SU-DHL-6 (cell line): ENCODE measurements at regions not wholly inside any gene's neighbourhood (a gene's known extent, or its start where the extent isn't known, plus 50 kb on each side); places are given as distances from the start of the nearest gene placed in this dataset.

ENCODE experiments used
- EZH2phosphoT487 ChIP-seq: fragments of 200-600 bp; sonication (generic), shearing (Covaris generic); conservative IDR thresholded peaks from 2 replicates; pipeline ENCODE4 v1.6.1; 2018; ENCODE audit warnings: mild to moderate bottlenecking, antibody characterized with exemption, low read length, moderate library complexity, mixed read lengths
- TF ChIP-seq, protein P1 (sequence below): fragments of 200-600 bp; sonication (generic); IDR thresholded peaks from one replicate; pipeline ENCODE4 v1.5.1; 2017; ENCODE audit warnings: antibody characterized with exemption, mild to moderate bottlenecking, low read length, moderate library complexity; ENCODE audit not compliant: insufficient read depth, poor library complexity, severe bottlenecking

DNA sequence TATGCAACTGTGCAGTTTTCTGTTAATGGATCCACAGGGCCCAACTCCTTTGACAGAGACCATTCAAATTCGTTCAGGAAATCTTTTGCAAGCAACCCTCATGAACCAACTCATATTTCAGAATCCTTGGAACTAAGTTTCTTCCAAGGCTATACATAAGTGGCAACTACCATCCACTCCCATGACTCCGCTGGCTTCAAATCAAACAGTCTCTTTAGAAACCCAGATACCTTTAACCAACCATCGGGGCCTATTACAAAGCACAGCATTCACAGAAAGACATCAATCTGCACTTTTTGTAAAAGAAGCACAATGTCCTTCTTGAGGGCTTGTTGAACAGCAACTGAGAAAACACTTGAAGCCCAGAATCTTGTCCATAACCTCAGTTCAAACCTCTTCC lies 526.9 kb downstream of the DTWD2 start:
- TF ChIP-seq, protein P1, sequence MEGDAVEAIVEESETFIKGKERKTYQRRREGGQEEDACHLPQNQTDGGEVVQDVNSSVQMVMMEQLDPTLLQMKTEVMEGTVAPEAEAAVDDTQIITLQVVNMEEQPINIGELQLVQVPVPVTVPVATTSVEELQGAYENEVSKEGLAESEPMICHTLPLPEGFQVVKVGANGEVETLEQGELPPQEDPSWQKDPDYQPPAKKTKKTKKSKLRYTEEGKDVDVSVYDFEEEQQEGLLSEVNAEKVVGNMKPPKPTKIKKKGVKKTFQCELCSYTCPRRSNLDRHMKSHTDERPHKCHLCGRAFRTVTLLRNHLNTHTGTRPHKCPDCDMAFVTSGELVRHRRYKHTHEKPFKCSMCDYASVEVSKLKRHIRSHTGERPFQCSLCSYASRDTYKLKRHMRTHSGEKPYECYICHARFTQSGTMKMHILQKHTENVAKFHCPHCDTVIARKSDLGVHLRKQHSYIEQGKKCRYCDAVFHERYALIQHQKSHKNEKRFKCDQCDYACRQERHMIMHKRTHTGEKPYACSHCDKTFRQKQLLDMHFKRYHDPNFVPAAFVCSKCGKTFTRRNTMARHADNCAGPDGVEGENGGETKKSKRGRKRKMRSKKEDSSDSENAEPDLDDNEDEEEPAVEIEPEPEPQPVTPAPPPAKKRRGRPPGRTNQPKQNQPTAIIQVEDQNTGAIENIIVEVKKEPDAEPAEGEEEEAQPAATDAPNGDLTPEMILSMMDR: no peak
- TF ChIP-seq EZH2phosphoT487: no peak
